Liver (tissue), 8 donors: ENCODE measurements at regions not wholly inside any gene's neighbourhood (a gene's known extent, or its start where the extent isn't known, plus 50 kb on each side); places are given as distances from the start of the nearest gene placed in this dataset.

Experiments used
- DNase-seq: peaks from one replicate; pipeline ENCODE4 v3.0.0-alpha.2; 2017; ENCODE audit warnings: low spot score
- H3K27ac ChIP-seq, 2 donors: one replicate each; pipeline ENCODE4 v1.7.0; 2013; ENCODE audit warnings: inconsistent platforms in 2 of 2, low read length in 2 of 2, control low read depth in 1 of 2, low read depth in 1 of 2, mild to moderate bottlenecking in 1 of 2
- H3K27me3 ChIP-seq, 4 donors: one replicate each; pipeline versions ENCODE4 v1.6.1 to v1.7.0; 2013; ENCODE audit warnings: low read length in 3 of 4, inconsistent platforms in 1 of 4, mild to moderate bottlenecking in 1 of 4, moderate library complexity in 1 of 4; ENCODE audit not compliant: control insufficient read depth in 4 of 4, insufficient read depth in 4 of 4
- H3K36me3 ChIP-seq, 4 donors: one replicate each; pipeline versions ENCODE4 v1.6.1 to v1.7.0; 2013; ENCODE audit warnings: low read length in 3 of 4, mild to moderate bottlenecking in 3 of 4, low read depth in 1 of 4, moderate library complexity in 1 of 4; ENCODE audit not compliant: control insufficient read depth in 4 of 4, insufficient read depth in 3 of 4
- H3K4me1 ChIP-seq, 4 donors: one replicate each; pipeline versions ENCODE4 v1.6.1 to v1.7.0; 2013; ENCODE audit warnings: low read length in 3 of 4, mild to moderate bottlenecking in 3 of 4, moderate library complexity in 1 of 4; ENCODE audit not compliant: control insufficient read depth in 4 of 4, insufficient read depth in 4 of 4
- H3K4me3 ChIP-seq, 3 donors: one replicate each; pipeline versions ENCODE4 v1.6.1 to v1.7.0; 2013; ENCODE audit warnings: low read length in 3 of 3, control low read depth in 1 of 3, low read depth in 1 of 3, mild to moderate bottlenecking in 1 of 3
- H3K9ac ChIP-seq, 2 donors: one replicate each; pipeline ENCODE4 v1.7.0; 2013; ENCODE audit warnings: low read length in 2 of 2, mild to moderate bottlenecking in 2 of 2, moderate library complexity in 2 of 2, control low read depth in 1 of 2, low read depth in 1 of 2
- H3K9me3 ChIP-seq, 4 donors: one replicate each; pipeline versions ENCODE4 v1.6.1 to v1.7.0; 2013; ENCODE audit warnings: low read length in 3 of 4; ENCODE audit not compliant: control insufficient read depth in 4 of 4
- CTCF ChIP-seq: fragments of 150-350 bp; IDR thresholded peaks from 2 replicates; pipeline ENCODE4 v1.5.1; 2017; ENCODE audit warnings: improper control_type of control experiment, low read depth, low read length; ENCODE audit not compliant: missing input control
- EGR1 ChIP-seq, 2 donors: IDR thresholded peaks; 2 replicates each; pipeline ENCODE4 v1.6.1; 2016 to 2018; ENCODE audit warnings: antibody characterized with exemption in 2 of 2, low read depth in 2 of 2
- FOXA1 ChIP-seq: IDR thresholded peaks from 2 replicates; pipeline ENCODE4 v1.6.1; 2016; ENCODE audit warnings: antibody characterized with exemption
- FOXA2 ChIP-seq: IDR thresholded peaks from 2 replicates; pipeline ENCODE4 v1.6.1; 2016; ENCODE audit warnings: antibody characterized with exemption
- GABPA ChIP-seq, 2 donors: IDR thresholded peaks in 1 of 2; conservative IDR thresholded peaks in 1 of 2; 2 replicates each; pipeline ENCODE4 v1.6.1; 2016; ENCODE audit warnings: antibody characterized with exemption in 2 of 2, mild to moderate bottlenecking in 1 of 2, moderate library complexity in 1 of 2
- HNF4A ChIP-seq, 2 donors: conservative IDR thresholded peaks; 2 replicates each; pipeline ENCODE4 v1.6.1; 2016; ENCODE audit warnings: antibody characterized with exemption in 2 of 2, mild to moderate bottlenecking in 2 of 2
- HNF4G ChIP-seq: IDR thresholded peaks from 2 replicates; pipeline ENCODE4 v1.6.1; 2016; ENCODE audit warnings: antibody characterized with exemption
- JUND ChIP-seq, 2 donors: IDR thresholded peaks; 2 replicates each; pipeline ENCODE4 v1.6.1; 2016; ENCODE audit warnings: antibody characterized with exemption in 2 of 2
- MAX ChIP-seq: IDR thresholded peaks from 2 replicates; pipeline ENCODE4 v1.6.1; 2016; ENCODE audit warnings: antibody characterized with exemption
- NR2F2 ChIP-seq: IDR thresholded peaks from 2 replicates; pipeline ENCODE4 v1.6.1; 2016; ENCODE audit warnings: antibody characterized with exemption
- RAD21 ChIP-seq, 2 donors: IDR thresholded peaks; 2 replicates each; pipeline ENCODE4 v1.6.1; 2016; ENCODE audit warnings: antibody characterized with exemption in 2 of 2, mild to moderate bottlenecking in 2 of 2
- REST ChIP-seq: IDR thresholded peaks from 2 replicates; pipeline ENCODE4 v1.6.1; 2016; ENCODE audit warnings: antibody characterized with exemption, mild to moderate bottlenecking
- RXRA ChIP-seq, 2 donors: IDR thresholded peaks; 2 replicates each; pipeline ENCODE4 v1.6.1; 2017 to 2018; ENCODE audit warnings: antibody characterized with exemption in 2 of 2, mild to moderate bottlenecking in 1 of 2
- SP1 ChIP-seq: IDR thresholded peaks from 2 replicates; pipeline ENCODE4 v1.6.1; 2018; ENCODE audit warnings: antibody characterized with exemption, mild to moderate bottlenecking
- TAF1 ChIP-seq: conservative IDR thresholded peaks from 2 replicates; pipeline ENCODE4 v1.6.1; 2016; ENCODE audit warnings: antibody characterized with exemption, mild to moderate bottlenecking
- YY1 ChIP-seq: IDR thresholded peaks from 2 replicates; pipeline ENCODE4 v1.6.1; 2016; ENCODE audit warnings: antibody characterized with exemption, mild to moderate bottlenecking
- WGBS: extraction: QIAGEN DNeasy Blood & Tissue Kit; methylation state at CpG from one replicate; pipeline ENCODE4 v1.1.7; 2013; 5-methylcytosine and 5-hydroxymethylcytosine counted together
- TF ChIP-seq, protein P1 (sequence below): IDR thresholded peaks from 2 replicates; pipeline ENCODE4 v1.6.1; 2016; ENCODE audit warnings: antibody characterized with exemption
- TF ChIP-seq, protein P2 (sequence below): IDR thresholded peaks from 2 replicates; pipeline ENCODE4 v1.6.1; 2016; ENCODE audit warnings: antibody characterized with exemption
- donor health status: healthy.
- donor health status: healthy.
- donor health status: healthy.
- donor health status: healthy.
- donor health status: healthy.

DNA sequence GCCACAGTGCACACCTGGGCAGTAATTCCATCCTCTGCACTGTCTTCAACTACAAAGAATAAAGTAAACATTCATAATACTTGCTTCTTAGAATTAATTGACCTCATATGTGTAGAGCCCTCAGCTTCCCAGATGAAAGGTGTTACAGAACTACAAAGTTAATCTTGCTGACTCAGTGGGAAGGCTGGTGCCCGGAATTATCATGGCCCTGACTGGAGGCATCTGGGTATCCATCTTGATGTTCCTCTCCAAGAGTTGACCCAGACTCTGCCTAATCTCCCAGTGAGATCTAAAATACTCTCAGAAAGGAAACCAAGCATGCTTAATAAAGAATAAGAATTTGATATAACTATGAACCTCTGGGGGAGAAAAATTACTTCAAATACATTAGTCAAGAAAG, 147.0 kb upstream of the ARID2 start:
- DNase-seq: no peak
- TF ChIP-seq GABPA (IDR thresholded peaks at IDR 0.05 in 1 of 2, conservative IDR thresholded peaks at IDR 0.05 in 1 of 2): no peak
- TF ChIP-seq YY1: no peak
- TF ChIP-seq NR2F2: no peak
- no peak for TF ChIP-seq RXRA (IDR thresholded peaks at IDR 0.05)
- TF ChIP-seq REST: no peak
- no peak for TF ChIP-seq TAF1
- TF ChIP-seq HNF4G: no peak
- TF ChIP-seq, protein P1, sequence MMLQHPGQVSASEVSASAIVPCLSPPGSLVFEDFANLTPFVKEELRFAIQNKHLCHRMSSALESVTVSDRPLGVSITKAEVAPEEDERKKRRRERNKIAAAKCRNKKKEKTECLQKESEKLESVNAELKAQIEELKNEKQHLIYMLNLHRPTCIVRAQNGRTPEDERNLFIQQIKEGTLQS: no peak
- no peak for TF ChIP-seq RAD21 (IDR thresholded peaks at IDR 0.05)
- TF ChIP-seq EGR1 (IDR thresholded peaks at IDR 0.05; ENCODE audit: low read depth in 2 of 2): no peak
- TF ChIP-seq MAX: no peak
- no peak for TF ChIP-seq CTCF
- TF ChIP-seq FOXA1: no peak
- TF ChIP-seq, protein P2, sequence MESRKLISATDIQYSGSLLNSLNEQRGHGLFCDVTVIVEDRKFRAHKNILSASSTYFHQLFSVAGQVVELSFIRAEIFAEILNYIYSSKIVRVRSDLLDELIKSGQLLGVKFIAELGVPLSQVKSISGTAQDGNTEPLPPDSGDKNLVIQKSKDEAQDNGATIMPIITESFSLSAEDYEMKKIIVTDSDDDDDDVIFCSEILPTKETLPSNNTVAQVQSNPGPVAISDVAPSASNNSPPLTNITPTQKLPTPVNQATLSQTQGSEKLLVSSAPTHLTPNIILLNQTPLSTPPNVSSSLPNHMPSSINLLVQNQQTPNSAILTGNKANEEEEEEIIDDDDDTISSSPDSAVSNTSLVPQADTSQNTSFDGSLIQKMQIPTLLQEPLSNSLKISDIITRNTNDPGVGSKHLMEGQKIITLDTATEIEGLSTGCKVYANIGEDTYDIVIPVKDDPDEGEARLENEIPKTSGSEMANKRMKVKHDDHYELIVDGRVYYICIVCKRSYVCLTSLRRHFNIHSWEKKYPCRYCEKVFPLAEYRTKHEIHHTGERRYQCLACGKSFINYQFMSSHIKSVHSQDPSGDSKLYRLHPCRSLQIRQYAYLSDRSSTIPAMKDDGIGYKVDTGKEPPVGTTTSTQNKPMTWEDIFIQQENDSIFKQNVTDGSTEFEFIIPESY: no peak
- no peak for TF ChIP-seq SP1
- no peak for TF ChIP-seq HNF4A (conservative IDR thresholded peaks at IDR 0.05)
- no peak for TF ChIP-seq FOXA2
- TF ChIP-seq JUND (IDR thresholded peaks at IDR 0.05): no peak
- WGBS: 75% methylated on average over 1 of the region's 1 CpG

More for the DNA sequence above, 147.0 kb upstream of the ARID2 start:
- Histone ChIP-seq H3K9me3 (no peaks in the 10 kb centered on the region), H3K36me3 (no peaks in the 10 kb centered on the region), H3K9ac (no peak overlapping the region), H3K4me1 (peaks cover 0 to 7% (median 3%) of the 10 kb centered on the region in 4 donors), H3K4me3 (no peak overlapping the region), H3K27ac (no peak overlapping the region), H3K27me3 (no peaks in the 10 kb centered on the region)
